ENCODE measurements at regions not wholly inside any gene's neighbourhood (a gene's known extent, or its start where the extent isn't known, plus 50 kb on each side); places are given as distances from the start of the nearest gene placed in this dataset.
"Not testable (repeated sequence)": the region's sequence is repeated elsewhere in the genome, so short reads cannot be mapped to it uniquely, and the experiment has no call there.

GRCh38 chr2:160753960-160754359 is 260.4 kb upstream of the RBMS1 start:
- Histone ChIP-seq H3K4me2 (replicated peaks; ENCODE audit: extremely low read depth, low read length, poor library complexity, severe bottlenecking) (no peak overlapping the region), H3K9me3 (replicated peaks in 1 of 2; ENCODE audit: control insufficient read depth in 1 of 2, insufficient read depth in 1 of 2, low read length in 2 of 2) (peaks cover 5 to 11% of the 10 kb centered on the region in 2 donors), H3K36me3 (replicated peaks in 1 of 2; ENCODE audit: control insufficient read depth in 1 of 2, insufficient read depth in 2 of 2, low read length in 2 of 2) (no peaks in the 10 kb centered on the region), H2AFZ (ENCODE audit: insufficient read depth, low read depth, low read length, poor library complexity, severe bottlenecking) (no peak overlapping the region), H3K27me3 (ENCODE audit: control insufficient read depth in 2 of 2, insufficient read depth in 2 of 2, low read length in 2 of 2) (no peaks in the 10 kb centered on the region), H3K4me3 (replicated peaks in 1 of 3; ENCODE audit: low read depth in 2 of 3, low read length in 3 of 3) (no peak overlapping the region), H3K4me1 (ENCODE audit: control insufficient read depth in 1 of 2, insufficient read depth in 2 of 2, low read length in 2 of 2) (peaks cover 4 to 10% of the 10 kb centered on the region in 2 donors), H3K27ac (ENCODE audit: low read depth in 1 of 2, low read length in 2 of 2) (no peak overlapping the region), H3K79me2 (ENCODE audit: insufficient read depth, low read length) (no peaks in the 10 kb centered on the region), H3K9ac (ENCODE audit: insufficient read depth, low read length, poor library complexity, severe bottlenecking) (no peak overlapping the region), H4K20me1 (ENCODE audit: insufficient read depth, low read length) (no peaks in the 10 kb centered on the region)
- Mint-ChIP-seq H3K36me3 (no peaks in the 10 kb centered on the region), H3K4me1 (peaks cover 4% of the 10 kb centered on the region), H3K9me3 (peaks cover 5 to 19% (median 9%) of the 10 kb centered on the region in 7 donors), H3K4me3 (no peak overlapping the region), H3K27me3 (ENCODE audit: low read depth in 3 of 3) (peaks cover 0 to 8% (median 0%) of the 10 kb centered on the region in 3 donors), H3K27ac (peak overlapping the region in 1 of 7 donors; percentile 32)
- DNase-seq, result no peak
- intact Hi-C loops (cut with micrococcal nuclease), result no loop called here
- no peak for TF ChIP-seq CTCF (IDR thresholded peaks at IDR 0.05)

DNA sequence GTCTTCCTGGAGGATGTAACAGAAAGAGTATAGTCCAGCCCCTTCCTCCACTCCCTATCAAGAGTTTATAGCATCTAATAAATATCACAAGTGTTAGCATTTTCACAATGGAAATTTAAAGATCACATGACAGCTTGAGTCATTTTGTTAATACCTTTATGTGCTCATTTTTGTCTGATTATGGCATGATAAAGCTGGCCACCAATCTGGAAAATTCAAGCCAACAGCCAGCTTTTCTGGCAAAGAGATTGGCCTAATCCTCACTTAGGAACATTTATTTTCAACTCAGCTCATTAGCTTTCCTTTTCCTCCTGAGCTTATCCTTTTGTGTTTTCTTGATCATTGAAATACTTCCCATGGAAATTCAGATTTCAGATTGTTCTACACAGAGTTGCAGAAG is 262.9 kb upstream of the RBMS1 start:
- H3K4me3 ChIP-seq (replicated peaks in 1 of 3; ENCODE audit: low read depth in 2 of 3, low read length in 3 of 3), result no peak overlapping the region
- H3K9me3 ChIP-seq (replicated peaks in 1 of 2; ENCODE audit: control insufficient read depth in 1 of 2, insufficient read depth in 1 of 2, low read length in 2 of 2), result peaks cover 5 to 11% of the 10 kb centered on the region in 2 donors
- no peak overlapping the region for H3K27ac Mint-ChIP-seq
- no peak overlapping the region for H3K4me3 Mint-ChIP-seq
- no peak for TF ChIP-seq CTCF (IDR thresholded peaks at IDR 0.05)
- H3K27me3 ChIP-seq (ENCODE audit: control insufficient read depth in 2 of 2, insufficient read depth in 2 of 2, low read length in 2 of 2), result no peaks in the 10 kb centered on the region
- no peaks in the 10 kb centered on the region for H4K20me1 ChIP-seq (ENCODE audit: insufficient read depth, low read length)
- peaks cover 0 to 6% (median 3%) of the 10 kb centered on the region in 3 donors for H3K27me3 Mint-ChIP-seq (ENCODE audit: low read depth in 3 of 3)
- H3K4me1 Mint-ChIP-seq, result peaks cover 4% of the 10 kb centered on the region
- H3K27ac ChIP-seq (ENCODE audit: low read depth in 1 of 2, low read length in 2 of 2), result no peak overlapping the region
- H3K79me2 ChIP-seq (ENCODE audit: insufficient read depth, low read length), result no peaks in the 10 kb centered on the region
- H3K9me3 Mint-ChIP-seq, result peaks cover 6 to 20% (median 10%) of the 10 kb centered on the region in 7 donors
- H2AFZ ChIP-seq (ENCODE audit: insufficient read depth, low read depth, low read length, poor library complexity, severe bottlenecking), result no peak overlapping the region
- H3K9ac ChIP-seq (ENCODE audit: insufficient read depth, low read length, poor library complexity, severe bottlenecking), result no peak overlapping the region
- DNase-seq, result no peak
- no peaks in the 10 kb centered on the region for H3K36me3 ChIP-seq (replicated peaks in 1 of 2; ENCODE audit: control insufficient read depth in 1 of 2, insufficient read depth in 2 of 2, low read length in 2 of 2)
- H3K36me3 Mint-ChIP-seq, result no peaks in the 10 kb centered on the region
- no peak overlapping the region for H3K4me2 ChIP-seq (replicated peaks; ENCODE audit: extremely low read depth, low read length, poor library complexity, severe bottlenecking)
- H3K4me1 ChIP-seq (ENCODE audit: control insufficient read depth in 1 of 2, insufficient read depth in 2 of 2, low read length in 2 of 2), result peaks cover 4 to 10% of the 10 kb centered on the region in 2 donors
- intact Hi-C loops (cut with micrococcal nuclease), result no loop called here

DNA sequence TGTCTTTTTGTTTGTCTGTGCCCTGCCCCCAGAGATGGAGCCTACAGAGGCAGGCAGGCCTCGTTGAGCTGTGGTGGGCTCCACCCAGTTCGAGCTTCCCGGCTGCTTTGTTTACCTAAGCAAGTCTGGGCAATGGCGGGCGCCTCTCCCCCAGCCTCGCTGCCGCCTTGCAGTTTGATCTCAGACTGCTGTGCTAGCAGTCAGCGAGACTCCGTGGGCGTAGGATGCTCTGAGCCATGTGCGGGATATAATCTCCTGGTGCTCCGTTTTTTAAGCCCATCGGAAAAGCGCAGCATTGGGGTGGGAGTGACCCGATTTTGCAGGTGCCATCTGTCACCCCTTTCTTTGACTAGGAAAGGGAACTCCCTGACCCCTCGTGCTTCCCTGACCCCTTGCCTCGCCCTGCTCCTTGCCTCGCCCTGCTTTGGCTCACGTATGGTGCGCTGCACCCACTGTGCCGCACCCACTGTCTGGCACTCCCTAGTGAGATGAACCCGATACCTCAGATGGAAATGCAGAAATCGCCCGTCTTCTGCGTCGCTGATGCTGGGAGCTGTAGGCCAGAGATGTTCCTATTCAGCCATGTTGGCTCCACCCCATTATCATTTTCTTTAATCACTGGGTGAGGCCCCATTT is 269.0 kb upstream of the RBMS1 start:
- DNase-seq; H3K27ac ChIP-seq (ENCODE audit: low read depth in 1 of 2, low read length in 2 of 2); H3K4me3 Mint-ChIP-seq; H3K27ac Mint-ChIP-seq; H4K20me1 ChIP-seq (ENCODE audit: insufficient read depth, low read length); H3K79me2 ChIP-seq (ENCODE audit: insufficient read depth, low read length); H3K4me1 ChIP-seq (ENCODE audit: control insufficient read depth in 1 of 2, insufficient read depth in 2 of 2, low read length in 2 of 2); H3K36me3 Mint-ChIP-seq; H3K4me2 ChIP-seq (replicated peaks; ENCODE audit: extremely low read depth, low read length, poor library complexity, severe bottlenecking); intact Hi-C loops (cut with micrococcal nuclease); H3K4me1 Mint-ChIP-seq; H3K9ac ChIP-seq (ENCODE audit: insufficient read depth, low read length, poor library complexity, severe bottlenecking); H3K36me3 ChIP-seq (replicated peaks in 1 of 2; ENCODE audit: control insufficient read depth in 1 of 2, insufficient read depth in 2 of 2, low read length in 2 of 2); H3K4me3 ChIP-seq (replicated peaks in 1 of 3; ENCODE audit: low read depth in 2 of 3, low read length in 3 of 3); H2AFZ ChIP-seq (ENCODE audit: insufficient read depth, low read depth, low read length, poor library complexity, severe bottlenecking); H3K27me3 Mint-ChIP-seq (ENCODE audit: low read depth in 3 of 3); H3K27me3 ChIP-seq (ENCODE audit: control insufficient read depth in 2 of 2, insufficient read depth in 2 of 2, low read length in 2 of 2): not testable (repeated sequence)
- peaks cover 6 to 17% of the 10 kb centered on the region in 2 donors for H3K9me3 ChIP-seq (replicated peaks in 1 of 2; ENCODE audit: control insufficient read depth in 1 of 2, insufficient read depth in 1 of 2, low read length in 2 of 2)
- peaks cover 15 to 31% (median 26%) of the 10 kb centered on the region in 7 donors for H3K9me3 Mint-ChIP-seq
- 98% methylated on average over 19 of the region's 26 CpGs for WGBS (ENCODE audit: insufficient coverage)

Measured in CD14-positive monocyte (primary cell).